HCT116 (cell line): ENCODE measurements at regions not wholly inside any gene's neighbourhood (a gene's known extent, or its start where the extent isn't known, plus 50 kb on each side); places are given as distances from the start of the nearest gene placed in this dataset.

ENCODE experiments used
- ATAC-seq: fragments of 200-7000 bp; cut with Tn5 transposase; 2 replicates; pipeline ENCODE4 v1.9.1; 2020; ENCODE audit warnings: mild to moderate bottlenecking, moderate library complexity
- BruUV-seq: library from RNA; stranded (reverse); fragments of 400-500 nt; replicated peaks from 2 replicates; lab custom pipeline; 2021; lab: Mats Ljungman, UMichigan
- CTCF ChIA-PET: fragments of 300-600 bp; sonication (Branson Sonifier 250); formaldehyde crosslinking; loops from one replicate; lab custom pipeline; 2021; ENCODE audit warnings: antibody characterized with exemption; lab: Charles Lee
- POLR2A ChIA-PET: fragments of 300-600, 350-600 bp; sonication (Branson Sonifier 250); formaldehyde crosslinking; loops from one replicate; lab custom pipeline; 2021; ENCODE audit warnings: antibody characterized with exemption; lab: Charles Lee
- RAD21 ChIA-PET, 2 experiments: fragments of 300-600 bp; sonication (Branson Sonifier 250); formaldehyde crosslinking; loops; one replicate each; lab custom pipeline; 2023; ENCODE audit warnings: low total read pairs in 2 of 2; ENCODE audit not compliant: uncharacterized antibody in 2 of 2, unreplicated experiment in 2 of 2, low non-redundant PET in 1 of 2; lab: Charles Lee
- DNase-seq: peaks from one replicate; pipeline ENCODE4 v3.0.0-alpha.2; 2010; ENCODE audit warnings: low read depth, low spot score
- H2AFZ ChIP-seq: fragments of 200-600 bp; shearing (Covaris generic), sonication (generic); 2 replicates; pipeline ENCODE4 v1.6.1; 2017; ENCODE audit warnings: low read depth, mixed run types, mixed read lengths, antibody characterized with exemption, low read length; ENCODE audit not compliant: poor library complexity, severe bottlenecking
- H3K27ac ChIP-seq: 2 replicates; pipeline ENCODE4 v1.5.1; 2012; ENCODE audit warnings: low read depth, low read length
- H3K27me3 ChIP-seq: fragments of 200-600 bp; sonication (generic); 2 replicates; pipeline ENCODE4 v1.6.1; 2016; ENCODE audit warnings: mixed run types, low read length, mixed read lengths; ENCODE audit not compliant: insufficient read depth
- H3K36me3 ChIP-seq, 2 experiments: fragments of 200-500 bp in 1 of 2; fragments of 200-600 bp in 1 of 2; sonication (Bioruptor generic) in 1 of 2; sonication (generic) in 1 of 2; 2 replicates each; pipeline versions ENCODE4 v1.5.1 to v1.6.1; 2014 to 2016; ENCODE audit warnings: low read length in 2 of 2, inconsistent platforms in 1 of 2, mixed read lengths in 1 of 2, mixed run types in 1 of 2; ENCODE audit not compliant: insufficient read depth in 2 of 2, control insufficient read depth in 1 of 2
- H3K4me1 ChIP-seq, 2 experiments: fragments of 200-600 bp in 1 of 2; sonication (generic) in 1 of 2; 2 replicates each; pipeline versions ENCODE4 v1.5.1 to v1.6.1; 2012 to 2017; ENCODE audit warnings: low read length in 2 of 2, inconsistent platforms in 1 of 2, mild to moderate bottlenecking in 1 of 2, mixed read lengths in 1 of 2, mixed run types in 1 of 2, moderate library complexity in 1 of 2; ENCODE audit not compliant: insufficient read depth in 2 of 2, control insufficient read depth in 1 of 2
- H3K4me2 ChIP-seq: fragments of 200-600 bp; sonication (generic); 2 replicates; pipeline ENCODE4 v1.6.1; 2017; ENCODE audit warnings: mixed run types, low read length, mixed read lengths
- H3K4me3 ChIP-seq, 2 experiments: fragments of 200-600 bp in 1 of 2; sonication (generic) in 1 of 2; replicated peaks in 1 of 2; 2 replicates each; pipeline ENCODE4 v1.5.1; 2011 to 2016; ENCODE audit warnings: low read length in 2 of 2, control low read depth in 1 of 2, low read depth in 1 of 2, mild to moderate bottlenecking in 1 of 2, mixed read lengths in 1 of 2, mixed run types in 1 of 2
- H3K79me2 ChIP-seq: fragments of 200-600 bp; sonication (generic); 2 replicates; pipeline ENCODE4 v1.6.1; 2017; ENCODE audit warnings: mild to moderate bottlenecking, mixed run types, low read length, moderate library complexity, mixed read lengths; ENCODE audit not compliant: insufficient read depth
- H3K9ac ChIP-seq: fragments of 200-600 bp; sonication (generic); 2 replicates; pipeline ENCODE4 v1.6.1; 2016; ENCODE audit warnings: low read length, mixed read lengths
- H3K9me2 ChIP-seq: fragments of 200-600 bp; sonication (generic), shearing (Covaris generic); 2 replicates; pipeline ENCODE4 v1.6.1; 2017; ENCODE audit warnings: mixed run types, mild to moderate bottlenecking, moderate library complexity; ENCODE audit not compliant: insufficient read depth
- H3K9me3 ChIP-seq, 2 experiments: fragments of 200-500 bp in 1 of 2; fragments of 200-600 bp in 1 of 2; sonication (Bioruptor generic) in 1 of 2; sonication (generic) in 1 of 2; 2 replicates each; pipeline ENCODE4 v1.6.1; 2014 to 2017; ENCODE audit warnings: low read length in 2 of 2, mixed read lengths in 2 of 2, inconsistent platforms in 1 of 2, low read depth in 1 of 2, mild to moderate bottlenecking in 1 of 2, mixed run types in 1 of 2, moderate library complexity in 1 of 2; ENCODE audit not compliant: control insufficient read depth in 1 of 2, insufficient read depth in 1 of 2
- H4K20me1 ChIP-seq: fragments of 200-600 bp; sonication (generic), shearing (Covaris generic); 2 replicates; pipeline ENCODE4 v1.6.1; 2017; ENCODE audit warnings: mixed run types, mild to moderate bottlenecking, moderate library complexity; ENCODE audit not compliant: insufficient read depth
- EGR1 ChIP-seq: IDR thresholded peaks from 2 replicates; pipeline ENCODE4 v1.6.1; 2012; ENCODE audit warnings: low read depth
- ELF1 ChIP-seq: IDR thresholded peaks from 2 replicates; pipeline ENCODE4 v1.6.1; 2012; ENCODE audit warnings: low read depth, borderline replicate concordance
- FOSL1 ChIP-seq: IDR thresholded peaks from 2 replicates; pipeline ENCODE4 v1.6.1; 2012; ENCODE audit warnings: low read depth
- JUND ChIP-seq: IDR thresholded peaks from 2 replicates; pipeline ENCODE4 v1.6.1; 2012
- POLR2AphosphoS5 ChIP-seq: IDR thresholded peaks from 2 replicates; pipeline ENCODE4 v1.6.1; 2011; ENCODE audit warnings: mild to moderate bottlenecking, low read depth, low read length, moderate library complexity
- SP1 ChIP-seq: IDR thresholded peaks from 2 replicates; pipeline ENCODE4 v1.6.1; 2012; ENCODE audit warnings: low read depth
- TCF7L2 ChIP-seq: IDR thresholded peaks from 2 replicates; pipeline ENCODE4 v1.7.0; 2011; ENCODE audit warnings: borderline replicate concordance, inconsistent platforms; ENCODE audit not compliant: insufficient read depth, insufficient read length; ENCODE audit errors: extremely low read depth
- ZBTB33 ChIP-seq: IDR thresholded peaks from 2 replicates; pipeline ENCODE4 v1.6.1; 2011; ENCODE audit warnings: mild to moderate bottlenecking, low read length, moderate library complexity; ENCODE audit not compliant: insufficient replicate concordance; ENCODE audit errors: extremely low read depth
- intact Hi-C: fragments of 100-400 bp; cut with micrococcal nuclease; formaldehyde crosslinking; loops from 2 replicates; pipeline ENCODE4 v1.10.0; 2022

GRCh38 chrX:122245175-122245574 lies 938.9 kb upstream of the GRIA3 start (continued):
- TF ChIP-seq ZBTB33 (no peak), JUND (no peak), POLR2AphosphoS5 (no peak), ELF1 (no peak), EGR1 (no peak)
- TF ChIP-seq, all 23 proteins: peak for 0

- Histone ChIP-seq H3K9me2 (no peaks in the 10 kb centered on the region), H3K4me1 (no peaks in the 10 kb centered on the region), H3K36me3 (no peaks in the 10 kb centered on the region), H4K20me1 (no peaks in the 10 kb centered on the region), H3K4me2 (no peak overlapping the region), H3K9me3 (no peaks in the 10 kb centered on the region), H2AFZ (no peak overlapping the region), H3K27ac (no peak overlapping the region), H3K4me3 (no peak overlapping the region), H3K79me2 (no peaks in the 10 kb centered on the region), H3K27me3 (no peaks in the 10 kb centered on the region), H3K9ac (no peak overlapping the region)
- ATAC-seq (no peak), DNase-seq (no peak)
- ChIA-PET RAD21 (no interaction called here), CTCF (no interaction called here), POLR2A (no interaction called here)
- intact Hi-C loops, result no loop called here
- TF ChIP-seq SP1 (no peak), FOSL1 (no peak), TCF7L2 (no peak)
- BruUV-seq, result no TSS peak
Observed at GRCh38 chrX:122245943-122246342, 938.1 kb upstream of the GRIA3 start.
